HepG2 (cell line): ENCODE measurements at regions not wholly inside any gene's neighbourhood (a gene's known extent, or its start where the extent isn't known, plus 50 kb on each side); places are given as distances from the start of the nearest gene placed in this dataset.

Experiments used
- ATAC-seq: fragments of 200-7000 bp; cut with Tn5 transposase; 3 replicates; pipeline ENCODE4 v1.9.1; 2020; ENCODE audit warnings: mild to moderate bottlenecking, moderate library complexity
- BruUV-seq: library from RNA; stranded (reverse); fragments of 400-500 nt; replicated peaks from 2 replicates; lab custom pipeline; 2021; lab: Mats Ljungman, UMichigan
- CTCF ChIA-PET: fragments of 300-600 bp; formaldehyde crosslinking; extraction: SDS; loops from one replicate; lab custom pipeline; 2021; ENCODE audit warnings: low total read pairs, inconsistent platforms, low intra/inter-chr PET ratio; lab: Yijun Ruan, JAX
- POLR2A ChIA-PET: fragments of 350-600 bp; sonication (Branson Sonifier 250); formaldehyde crosslinking; loops from one replicate; lab custom pipeline; 2020; ENCODE audit warnings: antibody characterized with exemption, inconsistent platforms; lab: Yijun Ruan, JAX
- DNase-seq: peaks from one replicate; pipeline ENCODE4 v3.0.0-alpha.2; 2015; ENCODE audit warnings: low spot score
- FAIRE-seq: peaks from 3 replicates; lab custom pipeline; 2011; peaks lifted over from hg19 to GRCh38; lab: Jason Lieb, UNC
- H2AFZ ChIP-seq: one replicate; pipeline ENCODE4 v1.6.1; 2011; ENCODE audit warnings: low read length, inconsistent platforms
- H3K27ac ChIP-seq: fragments of 300-600 bp; 3 replicates; pipeline ENCODE4 v1.8.0; 2011; ENCODE audit warnings: mixed run types, mild to moderate bottlenecking, mixed read lengths, low read length, inconsistent platforms; ENCODE audit not compliant: insufficient read depth; ENCODE audit errors: extremely low read length
- H3K27me3 ChIP-seq, 2 experiments: fragments of 200-600 bp in 1 of 2; 2 replicates in 1 of 2; 3 replicates in 1 of 2; pipeline versions ENCODE4 v1.6.0 to v1.8.0; 2011; ENCODE audit warnings: low read length in 2 of 2, mild to moderate bottlenecking in 2 of 2, moderate library complexity in 2 of 2, inconsistent platforms in 1 of 2; ENCODE audit not compliant: insufficient read depth in 2 of 2, control insufficient read depth in 1 of 2
- H3K36me3 ChIP-seq, 2 experiments: fragments of 200-600 bp in 1 of 2; replicated peaks in 1 of 2; 2 replicates in 1 of 2; 3 replicates in 1 of 2; pipeline versions ENCODE4 v1.5.1 to v1.8.0; 2011; ENCODE audit warnings: low read length in 2 of 2, inconsistent platforms in 1 of 2; ENCODE audit not compliant: insufficient read depth in 2 of 2, control insufficient read depth in 1 of 2
- H3K4me1 ChIP-seq: 2 replicates; pipeline ENCODE4 v1.5.1; 2012; ENCODE audit warnings: low read length, inconsistent platforms; ENCODE audit not compliant: insufficient read depth
- H3K4me2 ChIP-seq: 2 replicates; pipeline ENCODE4 v1.6.0; 2011; ENCODE audit warnings: low read depth, low read length, inconsistent platforms
- H3K4me3 ChIP-seq, 3 experiments: fragments of 200-600 bp in 1 of 3; sonication (generic), shearing (Covaris generic) in 1 of 3; replicated peaks in 1 of 3; 2 replicates each; pipeline ENCODE4 v1.5.1; 2011 to 2016; ENCODE audit warnings: low read length in 3 of 3, inconsistent platforms in 2 of 3, low read depth in 2 of 3, mild to moderate bottlenecking in 2 of 3, control low read depth in 1 of 3, mixed read lengths in 1 of 3; ENCODE audit not compliant: insufficient read depth in 1 of 3
- H3K79me2 ChIP-seq: one replicate; pipeline ENCODE4 v1.6.1; 2011; ENCODE audit warnings: low read length, inconsistent platforms; ENCODE audit not compliant: insufficient read depth
- H3K9ac ChIP-seq: 2 replicates; pipeline ENCODE4 v1.6.0; 2011; ENCODE audit warnings: mild to moderate bottlenecking, low read depth, low read length, inconsistent platforms; ENCODE audit not compliant: insufficient read depth
- H3K9me3 ChIP-seq: 2 replicates; pipeline ENCODE4 v1.5.1; 2012; ENCODE audit warnings: mild to moderate bottlenecking, low read length
- H4K20me1 ChIP-seq: 2 replicates; pipeline ENCODE4 v1.6.0; 2011; ENCODE audit warnings: inconsistent platforms, mild to moderate bottlenecking, low read length, moderate library complexity; ENCODE audit not compliant: insufficient read depth
- CENPT ChIP-seq: sonication (generic); formaldehyde crosslinking; IDR thresholded peaks from 2 replicates; pipeline ENCODE4 v1.8.0; 2022; ENCODE audit warnings: low read depth, mild to moderate bottlenecking, moderate library complexity, missing genetic modification reagents
- FOXJ3 ChIP-seq: sonication (generic); formaldehyde crosslinking; IDR thresholded peaks from 2 replicates; pipeline ENCODE4 v1.4.0; 2020; ENCODE audit warnings: missing genetic modification reagents, mild to moderate bottlenecking, borderline replicate concordance
- MBNL3 ChIP-seq: fragments of 250-450 bp; sonication (Bioruptor Pico); conservative IDR thresholded peaks from 2 replicates; pipeline ENCODE4 v1.8.0; 2022; ENCODE audit warnings: mild to moderate bottlenecking, inconsistent platforms
- MED8 ChIP-seq: sonication (generic); formaldehyde crosslinking; IDR thresholded peaks from 2 replicates; pipeline ENCODE4 v1.8.1; 2023; ENCODE audit warnings: mild to moderate bottlenecking, missing genetic modification reagents; ENCODE audit not compliant: insufficient replicate concordance
- NCOA2 ChIP-seq: sonication (generic); formaldehyde crosslinking; IDR thresholded peaks from 2 replicates; pipeline ENCODE4 v1.8.0; 2022; ENCODE audit warnings: inconsistent platforms
- ZNF709 ChIP-seq: sonication (generic); formaldehyde crosslinking; IDR thresholded peaks from 2 replicates; pipeline ENCODE4 v1.5.0; 2020; ENCODE audit warnings: mild to moderate bottlenecking, missing genetic modification reagents
- WGBS: methylation state at CpG from one replicate; pipeline ENCODE4 v1.1.6; 2017; ENCODE audit warnings: low lambda C conversion rate; 5-methylcytosine and 5-hydroxymethylcytosine counted together
- in situ Hi-C: cut with HindIII; loops from 2 replicates; pipeline ENCODE4 v1.10.0; 2017; ENCODE audit warnings: low pct_unique_long_range_greater_than_20kb; ENCODE audit not compliant: extremely low pct_ligation_motif_present
- intact Hi-C: fragments of 100-400 bp; cut with micrococcal nuclease; formaldehyde crosslinking; loops from one replicate; pipeline ENCODE4 v1.10.0; 2022; ENCODE audit not compliant: unreplicated experiment
- TF ChIP-seq, protein P1 (sequence below): sonication (generic); formaldehyde crosslinking; IDR thresholded peaks from 2 replicates; pipeline ENCODE4 v1.4.0; 2020; ENCODE audit warnings: missing genetic modification reagents
- TF ChIP-seq, protein P2 (sequence below): sonication (generic); formaldehyde crosslinking; IDR thresholded peaks from 2 replicates; pipeline ENCODE4 v1.5.0; 2020; ENCODE audit warnings: mild to moderate bottlenecking, missing genetic modification reagents, borderline replicate concordance
- TF ChIP-seq, protein P3 (sequence below): sonication (generic); formaldehyde crosslinking; IDR thresholded peaks from 2 replicates; pipeline ENCODE4 v1.5.1; 2020; ENCODE audit warnings: missing genetic modification reagents, mild to moderate bottlenecking, borderline replicate concordance
- TF ChIP-seq, protein P4 (sequence below): sonication (generic); formaldehyde crosslinking; IDR thresholded peaks from 2 replicates; pipeline ENCODE4 v1.5.0; 2020; ENCODE audit warnings: mild to moderate bottlenecking, missing genetic modification reagents
- TF ChIP-seq, protein P5 (sequence below): sonication (generic); formaldehyde crosslinking; IDR thresholded peaks from 2 replicates; pipeline ENCODE4 v1.4.0; 2020; ENCODE audit warnings: missing genetic modification reagents

DNA sequence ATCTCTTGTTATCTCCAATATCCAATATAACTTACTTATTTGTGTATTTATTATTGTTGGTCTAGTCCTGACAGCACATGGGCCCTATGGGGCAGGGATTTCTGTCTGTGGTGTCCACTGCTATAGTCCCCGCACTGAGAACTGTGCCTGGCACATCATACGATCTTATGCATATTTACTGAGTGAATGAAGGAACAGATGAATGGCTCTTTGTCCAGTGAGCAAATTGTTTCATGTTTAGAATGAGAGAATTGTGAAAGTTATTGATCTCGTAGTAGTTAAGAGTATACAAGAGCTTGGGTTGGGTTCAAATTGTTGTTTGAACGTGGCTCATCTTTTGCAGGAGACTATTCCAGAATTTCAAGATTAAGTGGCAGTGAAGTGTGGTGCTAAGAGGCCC, 96.1 kb upstream of the SLC34A2 start (continued):
- TF ChIP-seq, protein P1, sequence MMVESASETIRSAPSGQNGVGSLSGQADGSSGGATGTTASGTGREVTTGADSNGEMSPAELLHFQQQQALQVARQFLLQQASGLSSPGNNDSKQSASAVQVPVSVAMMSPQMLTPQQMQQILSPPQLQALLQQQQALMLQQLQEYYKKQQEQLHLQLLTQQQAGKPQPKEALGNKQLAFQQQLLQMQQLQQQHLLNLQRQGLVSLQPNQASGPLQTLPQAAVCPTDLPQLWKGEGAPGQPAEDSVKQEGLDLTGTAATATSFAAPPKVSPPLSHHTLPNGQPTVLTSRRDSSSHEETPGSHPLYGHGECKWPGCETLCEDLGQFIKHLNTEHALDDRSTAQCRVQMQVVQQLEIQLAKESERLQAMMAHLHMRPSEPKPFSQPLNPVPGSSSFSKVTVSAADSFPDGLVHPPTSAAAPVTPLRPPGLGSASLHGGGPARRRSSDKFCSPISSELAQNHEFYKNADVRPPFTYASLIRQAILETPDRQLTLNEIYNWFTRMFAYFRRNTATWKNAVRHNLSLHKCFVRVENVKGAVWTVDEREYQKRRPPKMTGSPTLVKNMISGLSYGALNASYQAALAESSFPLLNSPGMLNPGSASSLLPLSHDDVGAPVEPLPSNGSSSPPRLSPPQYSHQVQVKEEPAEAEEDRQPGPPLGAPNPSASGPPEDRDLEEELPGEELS (CRISPR knock-in tag): peak; percentile 66
- TF ChIP-seq NCOA2 (CRISPR knock-in tag) (0 out of 2 replicates have a peak, but pooled peaks have one; percentile 14), FOXJ3 (CRISPR knock-in tag) (peak; percentile 66; the same call in 1 of the 2 replicates)
- TF ChIP-seq, protein P2, sequence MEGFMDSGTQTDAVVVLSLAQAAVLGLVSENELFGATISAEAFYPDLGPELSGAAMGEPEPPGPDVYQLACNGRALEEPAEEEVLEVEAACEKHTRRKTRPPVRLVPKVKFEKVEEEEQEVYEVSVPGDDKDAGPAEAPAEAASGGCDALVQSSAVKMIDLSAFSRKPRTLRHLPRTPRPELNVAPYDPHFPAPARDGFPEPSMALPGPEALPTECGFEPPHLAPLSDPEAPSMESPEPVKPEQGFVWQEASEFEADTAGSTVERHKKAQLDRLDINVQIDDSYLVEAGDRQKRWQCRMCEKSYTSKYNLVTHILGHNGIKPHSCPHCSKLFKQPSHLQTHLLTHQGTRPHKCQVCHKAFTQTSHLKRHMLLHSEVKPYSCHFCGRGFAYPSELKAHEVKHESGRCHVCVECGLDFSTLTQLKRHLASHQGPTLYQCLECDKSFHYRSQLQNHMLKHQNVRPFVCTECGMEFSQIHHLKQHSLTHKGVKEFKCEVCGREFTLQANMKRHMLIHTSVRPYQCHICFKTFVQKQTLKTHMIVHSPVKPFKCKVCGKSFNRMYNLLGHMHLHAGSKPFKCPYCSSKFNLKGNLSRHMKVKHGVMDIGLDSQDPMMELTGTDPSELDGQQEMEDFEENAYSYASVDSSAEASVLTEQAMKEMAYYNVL (CRISPR knock-in tag): peak; percentile 62; the same call in 1 of the 2 replicates

DNA sequence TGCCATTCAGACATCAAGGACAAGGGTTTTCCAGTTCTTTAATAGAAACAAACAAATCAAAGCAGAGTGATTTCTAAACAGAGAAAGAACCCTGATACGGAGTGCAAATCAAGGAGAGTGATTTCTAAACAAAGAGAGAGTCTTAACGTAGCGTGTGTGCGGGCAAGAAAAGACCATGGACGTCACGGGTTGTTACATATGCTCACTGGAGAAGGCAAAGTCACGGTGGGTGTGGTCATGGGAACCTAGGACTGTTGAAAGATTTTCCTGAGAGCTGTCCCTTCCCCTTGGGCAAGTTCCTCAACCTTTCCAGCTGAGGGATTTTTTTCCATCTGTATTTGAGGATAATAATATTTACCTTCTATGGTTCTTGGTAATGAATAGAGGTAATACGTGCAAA, 95.0 kb upstream of the SLC34A2 start:
- Histone ChIP-seq H4K20me1 (no peaks in the 10 kb centered on the region), H2AFZ (no peak overlapping the region), H3K4me2 (no peak overlapping the region), H3K9me3 (no peaks in the 10 kb centered on the region), H3K27me3 (no peaks in the 10 kb centered on the region), H3K9ac (no peak overlapping the region), H3K36me3 (no peaks in the 10 kb centered on the region), H3K4me1 (peaks cover 15% of the 10 kb centered on the region), H3K27ac (no peak overlapping the region), H3K4me3 (no peak overlapping the region), H3K79me2 (no peaks in the 10 kb centered on the region)
- no peak for DNase-seq
- intact Hi-C loops: no loop called here
- BruUV-seq: no TSS peak
- ChIA-PET CTCF (no interaction called here), POLR2A (no interaction called here)
- no peak for FAIRE-seq
- 50% methylated on average over 8 of the region's 8 CpGs for WGBS
- in situ Hi-C loops: no loop called here
- ATAC-seq: no peak
- no peak for TF ChIP-seq MBNL3 (CRISPR knock-in tag)
- TF ChIP-seq, protein P3, sequence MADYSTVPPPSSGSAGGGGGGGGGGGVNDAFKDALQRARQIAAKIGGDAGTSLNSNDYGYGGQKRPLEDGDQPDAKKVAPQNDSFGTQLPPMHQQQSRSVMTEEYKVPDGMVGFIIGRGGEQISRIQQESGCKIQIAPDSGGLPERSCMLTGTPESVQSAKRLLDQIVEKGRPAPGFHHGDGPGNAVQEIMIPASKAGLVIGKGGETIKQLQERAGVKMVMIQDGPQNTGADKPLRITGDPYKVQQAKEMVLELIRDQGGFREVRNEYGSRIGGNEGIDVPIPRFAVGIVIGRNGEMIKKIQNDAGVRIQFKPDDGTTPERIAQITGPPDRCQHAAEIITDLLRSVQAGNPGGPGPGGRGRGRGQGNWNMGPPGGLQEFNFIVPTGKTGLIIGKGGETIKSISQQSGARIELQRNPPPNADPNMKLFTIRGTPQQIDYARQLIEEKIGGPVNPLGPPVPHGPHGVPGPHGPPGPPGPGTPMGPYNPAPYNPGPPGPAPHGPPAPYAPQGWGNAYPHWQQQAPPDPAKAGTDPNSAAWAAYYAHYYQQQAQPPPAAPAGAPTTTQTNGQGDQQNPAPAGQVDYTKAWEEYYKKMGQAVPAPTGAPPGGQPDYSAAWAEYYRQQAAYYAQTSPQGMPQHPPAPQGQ: no peak
- TF ChIP-seq, protein P4, sequence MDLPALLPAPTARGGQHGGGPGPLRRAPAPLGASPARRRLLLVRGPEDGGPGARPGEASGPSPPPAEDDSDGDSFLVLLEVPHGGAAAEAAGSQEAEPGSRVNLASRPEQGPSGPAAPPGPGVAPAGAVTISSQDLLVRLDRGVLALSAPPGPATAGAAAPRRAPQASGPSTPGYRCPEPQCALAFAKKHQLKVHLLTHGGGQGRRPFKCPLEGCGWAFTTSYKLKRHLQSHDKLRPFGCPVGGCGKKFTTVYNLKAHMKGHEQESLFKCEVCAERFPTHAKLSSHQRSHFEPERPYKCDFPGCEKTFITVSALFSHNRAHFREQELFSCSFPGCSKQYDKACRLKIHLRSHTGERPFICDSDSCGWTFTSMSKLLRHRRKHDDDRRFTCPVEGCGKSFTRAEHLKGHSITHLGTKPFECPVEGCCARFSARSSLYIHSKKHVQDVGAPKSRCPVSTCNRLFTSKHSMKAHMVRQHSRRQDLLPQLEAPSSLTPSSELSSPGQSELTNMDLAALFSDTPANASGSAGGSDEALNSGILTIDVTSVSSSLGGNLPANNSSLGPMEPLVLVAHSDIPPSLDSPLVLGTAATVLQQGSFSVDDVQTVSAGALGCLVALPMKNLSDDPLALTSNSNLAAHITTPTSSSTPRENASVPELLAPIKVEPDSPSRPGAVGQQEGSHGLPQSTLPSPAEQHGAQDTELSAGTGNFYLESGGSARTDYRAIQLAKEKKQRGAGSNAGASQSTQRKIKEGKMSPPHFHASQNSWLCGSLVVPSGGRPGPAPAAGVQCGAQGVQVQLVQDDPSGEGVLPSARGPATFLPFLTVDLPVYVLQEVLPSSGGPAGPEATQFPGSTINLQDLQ (CRISPR knock-in tag): no peak
- TF ChIP-seq, protein P5, sequence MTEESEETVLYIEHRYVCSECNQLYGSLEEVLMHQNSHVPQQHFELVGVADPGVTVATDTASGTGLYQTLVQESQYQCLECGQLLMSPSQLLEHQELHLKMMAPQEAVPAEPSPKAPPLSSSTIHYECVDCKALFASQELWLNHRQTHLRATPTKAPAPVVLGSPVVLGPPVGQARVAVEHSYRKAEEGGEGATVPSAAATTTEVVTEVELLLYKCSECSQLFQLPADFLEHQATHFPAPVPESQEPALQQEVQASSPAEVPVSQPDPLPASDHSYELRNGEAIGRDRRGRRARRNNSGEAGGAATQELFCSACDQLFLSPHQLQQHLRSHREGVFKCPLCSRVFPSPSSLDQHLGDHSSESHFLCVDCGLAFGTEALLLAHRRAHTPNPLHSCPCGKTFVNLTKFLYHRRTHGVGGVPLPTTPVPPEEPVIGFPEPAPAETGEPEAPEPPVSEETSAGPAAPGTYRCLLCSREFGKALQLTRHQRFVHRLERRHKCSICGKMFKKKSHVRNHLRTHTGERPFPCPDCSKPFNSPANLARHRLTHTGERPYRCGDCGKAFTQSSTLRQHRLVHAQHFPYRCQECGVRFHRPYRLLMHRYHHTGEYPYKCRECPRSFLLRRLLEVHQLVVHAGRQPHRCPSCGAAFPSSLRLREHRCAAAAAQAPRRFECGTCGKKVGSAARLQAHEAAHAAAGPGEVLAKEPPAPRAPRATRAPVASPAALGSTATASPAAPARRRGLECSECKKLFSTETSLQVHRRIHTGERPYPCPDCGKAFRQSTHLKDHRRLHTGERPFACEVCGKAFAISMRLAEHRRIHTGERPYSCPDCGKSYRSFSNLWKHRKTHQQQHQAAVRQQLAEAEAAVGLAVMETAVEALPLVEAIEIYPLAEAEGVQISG: no peak
- no peak for TF ChIP-seq ZNF709
- no peak for TF ChIP-seq CENPT (CRISPR knock-in tag)
- no peak for TF ChIP-seq MED8
